ENCODE measurements at regions not wholly inside any gene's neighbourhood (a gene's known extent, or its start where the extent isn't known, plus 50 kb on each side); places are given as distances from the start of the nearest gene placed in this dataset.

DNA sequence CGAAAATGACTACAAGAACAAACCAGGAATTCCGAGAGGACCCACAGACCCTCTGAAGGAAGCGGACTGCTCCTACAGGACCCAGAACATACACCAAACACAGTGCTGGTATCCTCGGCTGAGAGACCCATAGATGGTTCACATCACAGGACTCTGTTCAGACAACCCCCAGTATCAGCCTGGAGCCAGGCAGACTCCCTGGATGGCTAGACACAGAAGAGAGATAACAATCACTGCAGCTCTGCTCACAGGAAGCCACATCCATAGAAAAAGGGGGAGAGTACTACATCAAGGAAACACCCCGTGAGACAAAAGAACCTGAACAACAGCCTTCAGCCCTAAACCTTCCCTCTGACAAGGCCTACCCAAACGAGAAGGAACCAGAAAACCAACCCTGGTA, 434.0 kb upstream of the NR5A2 start:
- TF ChIP-seq POLR2A (IDR thresholded peaks at IDR 0.05; ENCODE audit: low read depth), result no peak
- TF ChIP-seq, protein P1, sequence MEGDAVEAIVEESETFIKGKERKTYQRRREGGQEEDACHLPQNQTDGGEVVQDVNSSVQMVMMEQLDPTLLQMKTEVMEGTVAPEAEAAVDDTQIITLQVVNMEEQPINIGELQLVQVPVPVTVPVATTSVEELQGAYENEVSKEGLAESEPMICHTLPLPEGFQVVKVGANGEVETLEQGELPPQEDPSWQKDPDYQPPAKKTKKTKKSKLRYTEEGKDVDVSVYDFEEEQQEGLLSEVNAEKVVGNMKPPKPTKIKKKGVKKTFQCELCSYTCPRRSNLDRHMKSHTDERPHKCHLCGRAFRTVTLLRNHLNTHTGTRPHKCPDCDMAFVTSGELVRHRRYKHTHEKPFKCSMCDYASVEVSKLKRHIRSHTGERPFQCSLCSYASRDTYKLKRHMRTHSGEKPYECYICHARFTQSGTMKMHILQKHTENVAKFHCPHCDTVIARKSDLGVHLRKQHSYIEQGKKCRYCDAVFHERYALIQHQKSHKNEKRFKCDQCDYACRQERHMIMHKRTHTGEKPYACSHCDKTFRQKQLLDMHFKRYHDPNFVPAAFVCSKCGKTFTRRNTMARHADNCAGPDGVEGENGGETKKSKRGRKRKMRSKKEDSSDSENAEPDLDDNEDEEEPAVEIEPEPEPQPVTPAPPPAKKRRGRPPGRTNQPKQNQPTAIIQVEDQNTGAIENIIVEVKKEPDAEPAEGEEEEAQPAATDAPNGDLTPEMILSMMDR (IDR thresholded peaks at IDR 0.05), result no peak
- TF ChIP-seq EP300 (IDR thresholded peaks at IDR 0.05), result no peak
